GM12874 (cell line): ENCODE measurements at regions not wholly inside any gene's neighbourhood (a gene's known extent, or its start where the extent isn't known, plus 50 kb on each side); places are given as distances from the start of the nearest gene placed in this dataset.

Experiments
- TF ChIP-seq, protein P1 (sequence below): IDR thresholded peaks from 2 replicates; pipeline ENCODE4 v1.5.1; 2011; ENCODE audit warnings: low read depth, mild to moderate bottlenecking, control low read depth, low read length, moderate library complexity; ENCODE audit not compliant: insufficient read depth

DNA sequence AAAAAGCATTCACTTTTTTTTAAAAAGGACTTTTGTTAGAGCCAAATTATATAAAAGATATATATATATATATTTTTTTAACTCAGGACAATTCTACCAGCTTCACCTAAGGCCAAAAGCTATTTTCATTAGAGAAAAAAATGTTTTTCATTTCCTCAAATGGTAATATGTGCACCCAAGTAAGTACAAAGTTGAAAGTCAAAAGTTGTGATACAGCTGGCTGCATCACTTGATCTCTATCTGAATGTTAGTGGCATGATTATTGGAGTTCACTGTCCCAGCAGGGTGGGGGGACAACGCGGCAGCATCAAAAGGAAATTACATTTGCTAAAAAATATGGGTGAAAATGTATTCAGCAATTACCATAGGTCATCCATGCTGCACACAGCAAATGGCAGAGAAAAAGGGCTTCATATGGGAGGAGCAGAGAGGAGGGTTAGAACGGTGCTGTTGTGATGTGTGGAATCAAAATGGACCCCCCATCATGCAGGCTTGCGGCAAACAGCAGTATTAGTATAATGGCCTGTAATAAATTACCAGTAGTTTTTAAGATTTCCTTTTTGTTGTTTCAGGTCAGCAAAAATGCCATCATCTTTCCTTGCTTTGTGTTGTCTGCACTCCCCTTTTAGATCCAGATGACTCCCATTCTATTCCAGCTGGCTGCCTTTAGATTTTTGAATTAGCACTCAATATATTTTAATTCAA is 253.7 kb downstream of the MAT2B start:
- TF ChIP-seq, protein P1, sequence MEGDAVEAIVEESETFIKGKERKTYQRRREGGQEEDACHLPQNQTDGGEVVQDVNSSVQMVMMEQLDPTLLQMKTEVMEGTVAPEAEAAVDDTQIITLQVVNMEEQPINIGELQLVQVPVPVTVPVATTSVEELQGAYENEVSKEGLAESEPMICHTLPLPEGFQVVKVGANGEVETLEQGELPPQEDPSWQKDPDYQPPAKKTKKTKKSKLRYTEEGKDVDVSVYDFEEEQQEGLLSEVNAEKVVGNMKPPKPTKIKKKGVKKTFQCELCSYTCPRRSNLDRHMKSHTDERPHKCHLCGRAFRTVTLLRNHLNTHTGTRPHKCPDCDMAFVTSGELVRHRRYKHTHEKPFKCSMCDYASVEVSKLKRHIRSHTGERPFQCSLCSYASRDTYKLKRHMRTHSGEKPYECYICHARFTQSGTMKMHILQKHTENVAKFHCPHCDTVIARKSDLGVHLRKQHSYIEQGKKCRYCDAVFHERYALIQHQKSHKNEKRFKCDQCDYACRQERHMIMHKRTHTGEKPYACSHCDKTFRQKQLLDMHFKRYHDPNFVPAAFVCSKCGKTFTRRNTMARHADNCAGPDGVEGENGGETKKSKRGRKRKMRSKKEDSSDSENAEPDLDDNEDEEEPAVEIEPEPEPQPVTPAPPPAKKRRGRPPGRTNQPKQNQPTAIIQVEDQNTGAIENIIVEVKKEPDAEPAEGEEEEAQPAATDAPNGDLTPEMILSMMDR = no peak

DNA sequence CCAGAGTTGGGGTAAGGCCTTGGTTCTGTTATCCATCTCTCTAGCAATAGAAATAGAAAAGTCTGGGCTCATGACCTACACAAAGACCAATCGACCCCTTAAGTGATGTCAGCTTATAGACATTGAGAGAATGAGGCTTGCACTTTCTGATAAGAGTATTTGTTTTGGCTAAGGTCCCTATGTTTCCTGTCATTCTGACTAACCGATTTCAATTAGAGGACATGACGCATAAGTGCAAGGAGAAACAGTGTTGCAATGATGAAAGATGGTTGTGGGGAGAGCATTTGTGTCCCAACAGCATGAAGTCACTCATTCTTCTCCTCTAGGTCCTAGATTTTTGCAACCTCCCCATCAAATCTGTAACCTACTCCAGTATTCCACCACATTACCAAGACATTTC is 255.1 kb downstream of the MAT2B start:
- TF ChIP-seq, protein P1 = no peak

DNA sequence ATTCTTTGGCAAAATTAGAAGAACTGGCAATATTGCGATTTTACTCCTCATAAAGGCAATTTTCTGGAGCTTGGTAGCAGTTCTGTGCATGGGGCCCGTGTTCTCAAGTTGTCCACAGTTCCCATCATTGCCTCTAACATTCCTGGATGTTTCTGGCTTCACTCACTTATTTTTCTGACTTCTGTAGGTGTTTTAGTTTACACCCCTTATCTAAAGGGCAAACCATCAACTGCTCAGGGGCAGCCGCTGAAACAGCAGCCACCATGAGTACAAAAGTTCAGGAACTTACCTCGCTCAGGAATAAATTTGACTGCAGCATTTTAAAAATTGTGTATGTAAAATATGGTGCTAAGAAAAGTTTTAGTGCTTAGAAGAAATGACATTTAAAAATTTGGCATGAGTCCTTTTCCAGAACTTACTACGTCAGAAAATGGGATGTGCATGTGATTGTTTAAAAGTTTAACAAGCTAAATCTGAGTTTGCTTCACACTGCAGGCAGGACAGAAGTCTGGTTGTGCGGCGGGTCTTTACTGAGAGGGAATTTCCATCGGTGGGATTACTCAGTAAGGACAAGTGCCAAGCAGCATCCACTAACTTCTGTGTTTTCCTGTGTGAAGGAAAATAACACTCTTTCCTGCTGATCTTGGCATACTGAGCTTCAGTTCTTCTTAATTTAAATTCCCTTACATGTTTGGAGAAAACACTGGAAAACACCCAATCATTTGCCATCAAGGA is 261.7 kb downstream of the MAT2B start:
- TF ChIP-seq, protein P1 = no peak

DNA sequence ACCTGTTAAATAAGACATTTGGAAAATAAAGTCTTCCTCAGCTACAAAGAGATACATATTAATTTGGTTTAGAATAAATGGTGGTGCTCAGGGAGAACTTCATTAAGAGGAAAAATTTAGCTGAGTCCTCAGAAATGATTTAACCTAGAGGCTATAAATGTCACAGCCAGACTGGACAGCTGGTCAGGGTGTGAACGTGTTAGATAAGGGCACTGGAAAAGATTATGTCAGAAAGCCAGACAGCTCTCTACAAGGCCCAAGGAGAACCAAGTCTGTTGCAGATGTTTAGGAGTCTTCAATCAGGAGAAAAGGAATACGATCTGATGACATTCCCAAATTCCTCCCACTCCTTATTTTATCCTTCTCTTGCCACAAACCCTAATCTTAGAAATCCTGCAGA is 265.2 kb downstream of the MAT2B start:
- TF ChIP-seq, protein P1 = no peak

DNA sequence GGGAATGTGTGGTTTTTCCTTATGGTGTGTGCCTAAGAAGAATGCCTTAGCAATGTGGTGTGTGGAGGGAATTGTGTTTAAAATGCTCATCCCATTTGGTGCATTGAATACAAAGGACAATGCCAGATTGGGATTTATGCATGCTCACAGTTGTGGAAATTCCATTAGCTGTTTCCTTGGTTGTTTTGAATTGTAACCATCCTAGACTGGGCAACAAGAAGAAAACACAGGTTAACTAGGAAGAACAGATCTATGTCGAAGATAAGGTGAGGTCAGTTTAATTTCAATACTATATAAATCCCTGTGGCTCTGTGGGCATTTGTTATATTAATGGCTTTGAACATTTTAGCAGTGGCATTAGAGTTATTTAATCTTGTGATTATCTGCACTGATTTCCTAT is 266.8 kb downstream of the MAT2B start:
- TF ChIP-seq, protein P1 = no peak

DNA sequence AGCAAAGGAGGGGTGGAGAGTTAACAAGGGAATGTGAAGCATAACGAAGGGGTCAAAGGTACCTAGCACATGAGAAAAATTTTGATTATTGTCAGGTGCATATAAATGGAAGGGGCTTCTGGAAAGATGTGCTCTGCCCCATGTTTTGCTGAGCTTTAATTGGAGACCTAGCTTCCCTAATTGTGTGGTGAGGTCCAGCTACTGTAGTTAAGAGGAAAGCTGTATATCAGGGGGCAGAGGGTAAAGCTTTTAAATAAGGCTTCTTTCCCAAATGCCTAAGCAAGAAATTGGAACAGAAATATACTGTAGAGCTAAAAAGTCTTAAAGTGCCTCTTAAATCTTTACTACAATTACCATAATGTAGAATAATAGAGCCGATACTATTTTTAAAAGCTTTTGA is 267.2 kb downstream of the MAT2B start:
- TF ChIP-seq, protein P1 = no peak

DNA sequence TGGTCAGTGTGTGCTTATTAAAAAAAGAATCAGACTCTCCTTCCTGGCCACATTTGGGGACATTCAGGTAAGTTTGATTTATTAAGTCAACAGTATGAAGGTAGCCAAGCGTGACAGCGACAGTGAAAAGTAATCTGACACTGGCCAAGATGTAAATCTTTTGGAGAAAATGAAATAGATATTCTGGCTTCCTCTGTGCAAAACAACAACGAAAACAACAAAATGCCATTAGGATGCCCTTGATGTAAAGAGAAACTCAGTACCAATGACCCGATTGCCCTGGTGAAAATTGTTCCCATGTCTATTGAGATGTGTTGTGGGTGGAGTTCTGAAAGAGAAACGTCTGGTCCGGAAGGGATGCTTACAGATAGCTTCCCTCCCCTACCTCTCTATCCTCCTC is 267.8 kb downstream of the MAT2B start:
- TF ChIP-seq, protein P1 = no peak
